HG03342 (cell line): ENCODE measurements at regions not wholly inside any gene's neighbourhood (a gene's known extent, or its start where the extent isn't known, plus 50 kb on each side); places are given as distances from the start of the nearest gene placed in this dataset.

ENCODE experiments used
- ATAC-seq: cut with Tn5 transposase; IDR thresholded peaks from one replicate; pipeline ENCODE4 v1.9.1; 2021; ENCODE audit warnings: mild to moderate bottlenecking, moderate library complexity; ENCODE audit not compliant: unreplicated experiment

DNA sequence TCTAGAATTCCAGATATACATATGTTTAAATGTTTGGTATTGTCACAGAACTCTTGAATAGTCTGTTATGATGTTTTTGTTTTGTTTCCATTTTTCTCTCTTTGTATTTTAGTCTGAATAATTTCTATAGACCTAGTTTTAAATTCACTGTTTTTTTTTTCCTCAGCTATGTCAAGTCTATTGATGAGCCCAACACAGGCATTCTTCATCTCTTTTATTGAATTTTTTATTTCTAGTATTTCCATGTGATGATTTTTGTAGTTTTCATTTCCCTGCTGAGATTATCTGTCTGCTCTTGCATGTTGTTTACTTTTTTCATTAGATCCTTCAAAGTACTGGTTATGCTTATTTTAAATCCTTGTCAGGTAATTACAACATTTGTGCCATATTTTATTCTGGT is 254.7 kb downstream of the C1D start:
- no peak for ATAC-seq

- no peak for ATAC-seq
Observed at GRCh38 chr2:67812682-67813081, 250.1 kb downstream of the C1D start.

- ATAC-seq = no peak
Observed at GRCh38 chr2:67823726-67824125, 239.1 kb downstream of the C1D start.

- ATAC-seq = no peak
Observed at GRCh38 chr2:67824186-67824585, 238.6 kb downstream of the C1D start.

GRCh38 chr2:67825476-67825875 is 237.3 kb downstream of the C1D start:
- ATAC-seq = no peak

DNA sequence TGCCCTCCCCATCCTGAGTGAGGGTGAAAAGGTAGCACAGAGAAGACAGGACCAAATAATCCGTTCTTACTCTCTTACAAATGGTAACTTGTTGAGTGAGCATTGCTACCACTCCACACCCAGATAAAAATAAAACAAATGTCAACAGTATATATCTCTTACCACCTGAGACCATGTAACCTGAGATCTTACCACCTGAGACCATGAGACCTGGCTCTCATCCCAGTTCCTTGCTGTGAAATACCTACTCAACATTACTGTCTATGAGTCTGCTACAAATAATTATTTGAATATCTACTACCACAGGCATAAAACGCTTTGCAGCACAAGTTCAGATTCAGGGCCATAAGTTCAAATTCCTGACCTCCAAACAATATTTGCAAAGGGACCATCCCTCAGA is 234.7 kb downstream of the C1D start:
- no peak for ATAC-seq

GRCh38 chr2:67829470-67829869 is 233.3 kb downstream of the C1D start:
- ATAC-seq = no peak

- ATAC-seq = no peak
Observed at GRCh38 chr2:67833632-67834031, 229.2 kb downstream of the C1D start.

- no peak for ATAC-seq
Observed at GRCh38 chr2:67834482-67834881, 228.3 kb downstream of the C1D start.

DNA sequence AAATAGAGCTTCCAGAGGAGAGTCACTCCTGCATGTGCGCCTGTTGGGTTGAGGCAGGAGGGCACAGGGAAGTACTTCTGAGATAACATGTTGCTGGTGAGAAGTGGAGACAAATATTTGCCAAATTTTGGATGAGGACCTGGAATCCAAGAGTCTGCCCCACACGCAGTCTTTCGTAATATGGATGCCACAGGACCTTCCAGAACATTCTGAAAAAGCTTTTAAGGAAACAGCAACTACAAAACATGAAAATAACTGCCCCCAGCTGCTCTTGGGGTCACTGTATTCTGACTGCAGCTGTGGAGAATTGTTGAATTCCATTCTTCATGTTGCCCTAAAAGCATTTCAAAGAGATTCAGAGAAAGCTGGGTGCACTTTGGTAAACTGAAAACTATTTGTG is 227.5 kb downstream of the C1D start:
- no peak for ATAC-seq

- no peak for ATAC-seq
Observed at GRCh38 chr2:67836866-67837265, 225.9 kb downstream of the C1D start.

- no peak for ATAC-seq
Observed at GRCh38 chr2:67838205-67838604, 224.6 kb downstream of the C1D start.

DNA sequence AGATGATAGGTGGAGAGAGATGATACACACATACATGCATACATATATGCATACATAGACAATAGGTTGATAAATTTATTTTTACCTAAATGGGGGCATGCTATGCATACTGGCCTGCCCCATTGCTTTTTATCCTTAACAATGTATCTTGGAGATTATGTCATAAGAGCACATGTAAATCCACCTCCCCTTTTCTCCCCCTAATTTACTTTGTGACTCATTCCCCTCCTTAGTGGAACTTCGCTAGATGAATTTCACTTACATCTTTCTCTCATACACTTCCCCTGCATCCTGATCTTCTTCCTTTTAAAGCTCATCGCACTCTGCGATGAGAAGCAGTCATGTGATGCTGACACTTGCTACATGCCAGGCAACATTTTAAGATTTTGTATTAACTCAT is 223.6 kb downstream of the C1D start:
- ATAC-seq = no peak

DNA sequence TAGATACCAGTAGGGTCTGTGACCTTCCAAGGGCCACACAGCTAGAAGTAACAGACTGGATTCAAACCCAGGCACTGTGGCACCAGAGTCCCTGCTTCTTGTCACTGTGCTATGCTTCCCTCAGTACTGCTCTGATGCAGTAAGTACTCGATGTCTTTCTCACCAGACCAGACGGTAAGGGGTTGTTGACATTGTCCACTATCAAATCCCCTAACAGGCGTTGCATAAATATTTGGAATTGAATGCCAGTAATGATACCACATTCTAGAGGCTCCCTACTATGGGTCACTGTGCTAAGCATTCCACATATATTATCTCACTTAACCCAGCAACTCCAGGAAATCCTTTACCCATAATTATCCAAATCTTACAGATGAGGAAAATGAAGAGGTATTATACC is 223.1 kb downstream of the C1D start:
- ATAC-seq = no peak

DNA sequence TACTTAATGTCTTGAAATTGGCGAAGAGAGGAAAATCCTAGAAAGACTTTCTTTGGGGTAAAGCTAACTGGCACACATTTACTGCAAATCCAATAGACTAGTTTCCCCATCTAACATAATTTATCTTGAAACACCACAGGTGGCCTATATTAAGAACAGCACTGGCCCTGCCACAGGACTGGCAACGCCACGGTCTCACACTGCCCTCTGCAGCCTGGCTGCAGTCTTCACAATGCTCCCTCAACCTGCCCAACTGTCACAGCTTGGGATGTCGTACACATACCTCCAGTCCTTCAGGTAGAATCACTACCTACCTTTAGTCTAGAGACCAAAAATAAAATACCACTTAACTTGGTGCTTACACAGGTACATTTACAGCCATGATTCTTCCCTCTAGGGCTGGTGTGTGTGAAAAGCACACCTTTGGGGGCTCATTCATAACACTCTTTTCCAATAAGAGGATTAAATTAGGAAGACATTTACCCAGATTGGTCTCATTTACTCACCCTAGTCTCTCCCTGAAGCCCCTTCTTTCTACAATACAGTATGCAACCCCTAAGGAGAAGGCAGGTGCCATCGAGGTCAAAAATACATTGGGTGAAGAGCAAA is 222.2 kb downstream of the C1D start:
- ATAC-seq = peak; percentile 72

GRCh38 chr2:67841711-67842110 is 221.1 kb downstream of the C1D start:
- no peak for ATAC-seq

DNA sequence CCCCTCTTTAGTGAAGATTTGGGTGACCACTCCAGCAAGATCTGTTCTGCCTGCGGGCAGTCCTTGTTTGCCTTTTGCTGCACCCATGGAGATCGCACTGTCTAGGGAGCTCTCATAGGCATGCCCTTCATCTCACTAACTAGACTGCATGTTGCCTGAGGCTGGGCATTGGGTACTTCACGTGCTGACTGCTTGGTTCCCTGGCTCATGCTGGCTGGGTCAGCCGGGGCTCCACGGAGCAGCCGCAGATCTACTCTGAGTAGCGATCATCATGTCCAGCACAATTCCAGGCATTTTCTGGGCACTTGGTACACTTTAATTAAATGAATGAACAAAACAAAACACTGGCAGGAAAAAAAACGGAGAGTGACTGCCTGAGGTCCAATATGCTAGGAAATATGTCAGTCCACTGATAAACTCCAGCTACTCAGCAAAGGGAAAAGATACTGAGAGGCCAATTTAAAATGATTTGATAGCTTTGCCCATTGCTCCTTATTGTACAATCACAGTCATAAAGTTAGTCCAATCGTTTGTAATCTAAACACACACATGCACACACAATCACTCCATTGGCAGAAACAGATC is 220.3 kb downstream of the C1D start:
- no peak for ATAC-seq

DNA sequence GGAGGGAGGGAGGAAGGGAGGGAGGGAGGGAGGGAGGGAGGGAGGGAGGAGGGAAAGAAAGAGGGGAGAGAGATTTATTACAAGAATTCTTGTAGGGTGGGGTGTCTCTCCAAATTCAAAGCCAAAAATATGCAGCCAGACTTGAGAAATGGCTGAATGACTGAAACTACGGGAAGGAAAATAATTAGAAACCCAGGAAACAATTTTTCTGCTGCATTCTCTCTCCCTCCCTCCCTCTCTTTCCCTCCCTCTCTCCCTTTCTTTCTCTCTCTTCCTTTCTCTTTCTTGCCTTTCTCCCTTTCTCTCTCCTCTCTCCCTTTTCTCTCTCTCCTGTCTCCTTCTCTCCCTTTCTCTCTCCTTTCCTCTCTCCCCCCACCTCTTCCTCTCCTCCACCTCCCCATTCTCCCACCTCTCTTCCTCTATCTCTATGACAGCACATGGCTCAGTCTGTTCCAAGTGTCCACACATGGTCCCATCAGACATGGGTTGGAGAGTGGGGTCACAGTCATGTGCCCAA is 218.7 kb downstream of the C1D start:
- no peak for ATAC-seq

- ATAC-seq = no peak
Observed at GRCh38 chr2:67845621-67846369, 217.0 kb downstream of the C1D start.

DNA sequence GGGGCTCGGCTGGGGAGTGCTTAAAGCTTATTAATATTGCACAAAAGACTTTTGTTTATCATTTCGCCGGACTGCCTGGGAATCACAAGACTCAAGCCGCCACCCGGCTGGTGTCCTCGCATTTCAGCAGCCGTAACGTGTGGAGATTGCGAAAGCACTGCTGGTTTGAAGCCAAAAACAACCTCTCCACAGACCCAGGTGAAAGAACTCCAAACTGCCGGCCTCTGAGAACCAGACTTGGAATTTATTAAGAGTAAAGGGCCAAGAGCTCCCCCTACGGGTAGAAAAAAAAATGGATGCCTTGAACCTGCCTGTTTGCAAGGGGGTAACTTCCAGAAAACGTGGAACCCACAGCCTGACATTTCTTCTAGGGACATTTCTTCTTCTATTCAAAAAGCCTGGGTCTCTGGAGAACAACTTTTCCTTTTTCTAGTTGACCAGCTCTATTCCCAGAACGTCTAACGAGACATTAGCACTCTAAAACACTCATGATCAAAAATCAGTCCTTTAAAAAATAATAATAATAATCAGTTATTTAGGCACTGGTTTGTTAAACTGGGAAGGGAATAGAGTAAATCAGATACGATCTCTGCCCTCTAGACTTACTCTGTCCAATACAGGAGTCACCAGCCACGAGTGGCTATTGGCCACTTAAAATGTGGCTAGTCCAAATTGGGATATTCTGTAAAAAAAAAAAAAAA is 216.3 kb downstream of the C1D start:
- no peak for ATAC-seq

DNA sequence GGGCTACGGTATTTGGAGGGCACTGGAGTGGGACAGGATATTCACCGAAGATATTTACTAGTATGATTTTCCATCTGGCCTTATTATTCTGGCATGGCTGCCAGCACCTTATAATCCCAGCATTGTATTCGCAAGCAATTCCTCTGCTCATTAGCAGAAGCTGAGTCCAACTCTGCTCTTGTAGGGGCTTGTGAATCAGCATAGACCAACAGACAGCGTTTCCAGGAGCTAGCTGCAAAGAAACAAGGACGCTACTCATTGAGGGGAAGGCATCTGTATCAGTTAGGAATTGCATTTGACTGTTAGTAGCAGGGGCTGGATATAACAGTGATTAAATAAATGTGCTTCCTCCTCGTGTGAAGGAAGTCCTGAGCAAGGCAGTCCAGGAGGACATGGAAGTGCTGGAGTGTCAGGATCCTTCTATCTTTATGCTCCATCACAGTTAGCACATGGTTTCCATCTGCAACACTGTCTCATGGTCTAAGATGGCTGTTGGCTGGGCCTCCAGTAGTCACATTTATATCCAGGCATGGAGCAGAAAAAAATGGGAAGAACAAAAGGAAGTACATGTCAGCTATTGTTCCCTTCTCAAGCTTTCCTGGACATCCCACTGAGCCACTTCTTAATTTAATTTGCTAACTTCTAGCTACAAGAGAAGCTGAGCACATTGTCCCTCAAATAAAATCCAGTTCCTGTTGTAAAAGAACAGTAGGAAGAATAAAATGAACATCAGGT is 214.1 kb downstream of the C1D start:
- ATAC-seq = no peak
